ENCODE measurements at regions not wholly inside any gene's neighbourhood (a gene's known extent, or its start where the extent isn't known, plus 50 kb on each side); places are given as distances from the start of the nearest gene placed in this dataset.

DNA sequence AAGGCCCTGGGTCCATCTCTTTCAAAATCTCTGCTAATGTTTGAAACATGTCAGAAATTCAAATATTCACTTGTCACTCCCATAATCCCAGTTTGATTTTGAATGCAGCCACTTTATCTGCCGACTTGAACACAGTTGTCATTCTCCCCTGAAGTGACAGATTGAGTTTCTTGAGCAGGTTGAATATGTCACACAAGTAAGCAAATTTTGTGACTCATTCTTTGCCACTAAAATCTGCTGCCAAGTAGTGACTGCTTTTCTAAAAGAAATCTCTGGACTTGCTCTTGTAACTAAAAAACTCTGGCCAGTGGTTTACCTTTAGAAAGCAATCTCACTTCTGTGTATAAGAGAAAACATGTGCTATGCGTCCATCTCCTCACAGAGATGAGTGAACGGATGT, 357.1 kb downstream of the LMO7 start:
- H3K9me3 ChIP-seq (ENCODE audit: control insufficient read depth in 2 of 2, insufficient read depth in 1 of 2, low read depth in 1 of 2, low read length in 1 of 2), result no peaks in the 10 kb centered on the region
- 74 to 86% (median 76%) methylated on average over 3 of the region's 3 CpGs for whole genome bisulfite sequencing, 3 donors

DNA sequence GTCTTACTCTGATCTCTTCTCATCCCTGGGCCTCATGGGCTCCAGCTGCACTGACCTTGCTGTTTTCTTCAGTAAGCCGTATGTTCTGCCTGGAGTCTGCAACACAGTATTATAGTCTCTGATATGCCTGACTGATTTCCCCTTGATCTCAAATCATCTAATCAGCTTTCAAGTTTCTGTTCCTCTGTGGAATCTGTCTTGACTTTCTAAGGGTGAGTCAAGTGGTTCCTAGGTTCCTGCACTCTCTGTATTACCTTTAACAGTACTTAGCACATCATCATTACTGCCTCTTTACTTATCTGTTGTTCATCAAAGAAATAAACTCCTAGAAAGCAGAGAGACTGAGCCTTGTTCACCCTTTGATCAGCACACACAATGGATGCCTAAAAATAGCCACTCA, 350.7 kb downstream of the LMO7 start:
- no peak for FAIRE-seq

More for the DNA sequence above, 357.1 kb downstream of the LMO7 start:
- no peak for DNase-seq
- no peak for FAIRE-seq
- no peak overlapping the region for H3K4me3 ChIP-seq (ENCODE audit: low read depth in 1 of 3, low read length in 3 of 3)
- H3K27me3 ChIP-seq (ENCODE audit: control insufficient read depth in 3 of 3, insufficient read depth in 3 of 3, low read length in 3 of 3), result no peaks in the 10 kb centered on the region
- H3K27ac ChIP-seq (ENCODE audit: low read depth in 1 of 3, low read length in 2 of 3), result no peak overlapping the region
- no peaks in the 10 kb centered on the region for H3K36me3 ChIP-seq (ENCODE audit: control insufficient read depth in 3 of 3, insufficient read depth in 2 of 3, low read depth in 1 of 3, low read length in 3 of 3)
- H3K4me1 ChIP-seq (ENCODE audit: control insufficient read depth in 3 of 3, insufficient read depth in 2 of 3, low read depth in 1 of 3, low read length in 2 of 3), result no peaks in the 10 kb centered on the region

GRCh38 chr13:75985132-75985531, 349.0 kb downstream of the LMO7 start:
- 78 to 91% (median 79%) methylated on average over 1 of the region's 1 CpG for WGBS, 3 donors
- H3K4me3 ChIP-seq (ENCODE audit: low read depth in 1 of 3, low read length in 3 of 3), result no peak overlapping the region
- H3K27ac ChIP-seq (ENCODE audit: low read depth in 1 of 3, low read length in 2 of 3), result no peak overlapping the region
- no peak for FAIRE-seq
- no peak for DNase-seq
- H3K36me3 ChIP-seq (ENCODE audit: control insufficient read depth in 3 of 3, insufficient read depth in 2 of 3, low read depth in 1 of 3, low read length in 3 of 3), result no peaks in the 10 kb centered on the region
- H3K27me3 ChIP-seq (ENCODE audit: control insufficient read depth in 3 of 3, insufficient read depth in 3 of 3, low read length in 3 of 3), result no peaks in the 10 kb centered on the region
- H3K4me1 ChIP-seq (ENCODE audit: control insufficient read depth in 3 of 3, insufficient read depth in 2 of 3, low read depth in 1 of 3, low read length in 2 of 3), result no peaks in the 10 kb centered on the region
- H3K9me3 ChIP-seq (ENCODE audit: control insufficient read depth in 2 of 2, insufficient read depth in 1 of 2, low read depth in 1 of 2, low read length in 1 of 2), result no peaks in the 10 kb centered on the region

More for the DNA sequence above, 350.7 kb downstream of the LMO7 start:
- Histone ChIP-seq H3K9me3 (ENCODE audit: control insufficient read depth in 2 of 2, insufficient read depth in 1 of 2, low read depth in 1 of 2, low read length in 1 of 2) (no peaks in the 10 kb centered on the region), H3K27me3 (ENCODE audit: control insufficient read depth in 3 of 3, insufficient read depth in 3 of 3, low read length in 3 of 3) (no peaks in the 10 kb centered on the region), H3K4me3 (ENCODE audit: low read depth in 1 of 3, low read length in 3 of 3) (no peak overlapping the region), H3K36me3 (ENCODE audit: control insufficient read depth in 3 of 3, insufficient read depth in 2 of 3, low read depth in 1 of 3, low read length in 3 of 3) (no peaks in the 10 kb centered on the region), H3K4me1 (ENCODE audit: control insufficient read depth in 3 of 3, insufficient read depth in 2 of 3, low read depth in 1 of 3, low read length in 2 of 3) (no peaks in the 10 kb centered on the region), H3K27ac (ENCODE audit: low read depth in 1 of 3, low read length in 2 of 3) (no peak overlapping the region)
- no peak for DNase-seq
- WGBS, 3 donors, result 81 to 96% (median 88%) methylated on average over 1 of the region's 1 CpG

GRCh38 chr13:75978818-75979217, 342.7 kb downstream of the LMO7 start:
- H3K36me3 ChIP-seq (ENCODE audit: control insufficient read depth in 3 of 3, insufficient read depth in 2 of 3, low read depth in 1 of 3, low read length in 3 of 3), result no peaks in the 10 kb centered on the region
- FAIRE-seq (no peak), DNase-seq (peak in 1 of 2 donors; percentile 4)
- H3K4me3 ChIP-seq (ENCODE audit: low read depth in 1 of 3, low read length in 3 of 3), result no peak overlapping the region
- H3K4me1 ChIP-seq (ENCODE audit: control insufficient read depth in 3 of 3, insufficient read depth in 2 of 3, low read depth in 1 of 3, low read length in 2 of 3), result peaks cover 0 to 2% (median 0%) of the 10 kb centered on the region in 3 donors
- no peaks in the 10 kb centered on the region for H3K27me3 ChIP-seq (ENCODE audit: control insufficient read depth in 3 of 3, insufficient read depth in 3 of 3, low read length in 3 of 3)
- H3K27ac ChIP-seq (ENCODE audit: low read depth in 1 of 3, low read length in 2 of 3), result no peak overlapping the region
- H3K9me3 ChIP-seq (ENCODE audit: control insufficient read depth in 2 of 2, insufficient read depth in 1 of 2, low read depth in 1 of 2, low read length in 1 of 2), result no peaks in the 10 kb centered on the region

- FAIRE-seq (no peak), DNase-seq (no peak)
- Histone ChIP-seq H3K27ac (ENCODE audit: low read depth in 1 of 3, low read length in 2 of 3) (no peak overlapping the region), H3K4me3 (ENCODE audit: low read depth in 1 of 3, low read length in 3 of 3) (no peak overlapping the region), H3K4me1 (ENCODE audit: control insufficient read depth in 3 of 3, insufficient read depth in 2 of 3, low read depth in 1 of 3, low read length in 2 of 3) (no peaks in the 10 kb centered on the region), H3K27me3 (ENCODE audit: control insufficient read depth in 3 of 3, insufficient read depth in 3 of 3, low read length in 3 of 3) (no peaks in the 10 kb centered on the region), H3K36me3 (ENCODE audit: control insufficient read depth in 3 of 3, insufficient read depth in 2 of 3, low read depth in 1 of 3, low read length in 3 of 3) (no peaks in the 10 kb centered on the region), H3K9me3 (ENCODE audit: control insufficient read depth in 2 of 2, insufficient read depth in 1 of 2, low read depth in 1 of 2, low read length in 1 of 2) (no peaks in the 10 kb centered on the region)
- 75 to 80% (median 75%) methylated on average over 4 of the region's 4 CpGs for WGBS, 3 donors
Observed at GRCh38 chr13:75968103-75968838, 332.1 kb downstream of the LMO7 start.

GRCh38 chr13:75963302-75963701, 327.2 kb downstream of the LMO7 start:
- WGBS, 3 donors, result 27 to 55% (median 45%) methylated on average over 4 of the region's 4 CpGs
- FAIRE-seq (no peak), DNase-seq (peak in 1 of 2 donors; percentile 37)
- Histone ChIP-seq H3K4me1 (ENCODE audit: control insufficient read depth in 3 of 3, insufficient read depth in 2 of 3, low read depth in 1 of 3, low read length in 2 of 3) (no peaks in the 10 kb centered on the region), H3K27ac (ENCODE audit: low read depth in 1 of 3, low read length in 2 of 3) (no peak overlapping the region), H3K4me3 (ENCODE audit: low read depth in 1 of 3, low read length in 3 of 3) (no peak overlapping the region), H3K36me3 (ENCODE audit: control insufficient read depth in 3 of 3, insufficient read depth in 2 of 3, low read depth in 1 of 3, low read length in 3 of 3) (no peaks in the 10 kb centered on the region), H3K27me3 (ENCODE audit: control insufficient read depth in 3 of 3, insufficient read depth in 3 of 3, low read length in 3 of 3) (no peaks in the 10 kb centered on the region), H3K9me3 (ENCODE audit: control insufficient read depth in 2 of 2, insufficient read depth in 1 of 2, low read depth in 1 of 2, low read length in 1 of 2) (no peaks in the 10 kb centered on the region)

DNA sequence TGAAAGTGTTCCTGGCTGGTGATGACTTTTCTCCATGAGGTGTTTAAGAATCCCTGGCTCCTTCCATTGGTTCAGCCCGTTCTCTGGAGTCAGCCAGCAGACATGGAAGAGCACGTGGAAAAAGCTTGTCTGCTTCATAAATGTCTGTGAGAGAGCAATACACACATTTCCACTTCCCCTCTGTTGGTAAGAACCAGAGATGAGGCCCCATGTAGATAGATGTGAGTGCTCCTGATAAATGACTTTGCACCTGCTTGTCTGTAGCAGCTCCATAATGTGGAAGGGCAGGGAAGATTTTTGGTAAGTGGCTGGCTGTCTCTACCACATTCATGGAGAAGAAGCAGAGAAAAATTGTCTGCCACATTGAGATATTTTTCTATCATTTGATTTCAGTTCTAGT, 325.8 kb downstream of the LMO7 start:
- no peak for FAIRE-seq
- H3K27ac ChIP-seq (ENCODE audit: low read depth in 1 of 3, low read length in 2 of 3), result no peak overlapping the region
- 72 to 89% (median 73%) methylated on average over 2 of the region's 2 CpGs for WGBS, 3 donors

GRCh38 chr13:75960538-75960994, 324.4 kb downstream of the LMO7 start:
- no peak overlapping the region for H3K4me3 ChIP-seq (ENCODE audit: low read depth in 1 of 3, low read length in 3 of 3)
- no peak for FAIRE-seq
- H3K27me3 ChIP-seq (ENCODE audit: control insufficient read depth in 3 of 3, insufficient read depth in 3 of 3, low read length in 3 of 3), result no peaks in the 10 kb centered on the region
- H3K27ac ChIP-seq (ENCODE audit: low read depth in 1 of 3, low read length in 2 of 3), result no peak overlapping the region
- no peaks in the 10 kb centered on the region for H3K36me3 ChIP-seq (ENCODE audit: control insufficient read depth in 3 of 3, insufficient read depth in 2 of 3, low read depth in 1 of 3, low read length in 3 of 3)
- DNase-seq, result no peak
- WGBS, 3 donors, result 67 to 75% (median 67%) methylated on average over 1 of the region's 1 CpG
- H3K4me1 ChIP-seq (ENCODE audit: control insufficient read depth in 3 of 3, insufficient read depth in 2 of 3, low read depth in 1 of 3, low read length in 2 of 3), result no peaks in the 10 kb centered on the region
- H3K9me3 ChIP-seq (ENCODE audit: control insufficient read depth in 2 of 2, insufficient read depth in 1 of 2, low read depth in 1 of 2, low read length in 1 of 2), result no peaks in the 10 kb centered on the region

More for the DNA sequence above, 325.8 kb downstream of the LMO7 start:
- H3K4me3 ChIP-seq (ENCODE audit: low read depth in 1 of 3, low read length in 3 of 3), result no peak overlapping the region
- no peak for DNase-seq
- H3K27me3 ChIP-seq (ENCODE audit: control insufficient read depth in 3 of 3, insufficient read depth in 3 of 3, low read length in 3 of 3), result no peaks in the 10 kb centered on the region
- no peaks in the 10 kb centered on the region for H3K9me3 ChIP-seq (ENCODE audit: control insufficient read depth in 2 of 2, insufficient read depth in 1 of 2, low read depth in 1 of 2, low read length in 1 of 2)
- no peaks in the 10 kb centered on the region for H3K36me3 ChIP-seq (ENCODE audit: control insufficient read depth in 3 of 3, insufficient read depth in 2 of 3, low read depth in 1 of 3, low read length in 3 of 3)
- no peaks in the 10 kb centered on the region for H3K4me1 ChIP-seq (ENCODE audit: control insufficient read depth in 3 of 3, insufficient read depth in 2 of 3, low read depth in 1 of 3, low read length in 2 of 3)

All from small intestine (tissue), 7 donors.